ENCODE measurements at regions not wholly inside any gene's neighbourhood (a gene's known extent, or its start where the extent isn't known, plus 50 kb on each side); places are given as distances from the start of the nearest gene placed in this dataset.
A peak's percentile ranks its signal among the peaks of the same experiment; 100 is the strongest.
"Not testable (repeated sequence)": the region's sequence is repeated elsewhere in the genome, so short reads cannot be mapped to it uniquely, and the experiment has no call there.

- DNase-seq = no peak
These were observed 390.9 kb downstream of the SEC14L1 start for GRCh38 chr17:77531641-77532040.

GRCh38 chr17:77533697-77534096, 392.9 kb downstream of the SEC14L1 start:
- DNase-seq = not testable (repeated sequence)

- no peak for DNase-seq
These were observed 393.4 kb downstream of the SEC14L1 start for GRCh38 chr17:77534137-77534536.

GRCh38 chr17:77535435-77535834, 394.7 kb downstream of the SEC14L1 start:
- DNase-seq = no peak

- no peak for DNase-seq
These were observed 395.1 kb downstream of the SEC14L1 start for GRCh38 chr17:77535892-77536291.

GRCh38 chr17:77537566-77537965, 396.8 kb downstream of the SEC14L1 start:
- DNase-seq = no peak

- no peak for DNase-seq
These were observed 399.8 kb downstream of the SEC14L1 start for GRCh38 chr17:77540531-77540930.

- DNase-seq = no peak
These were observed 400.2 kb downstream of the SEC14L1 start for GRCh38 chr17:77540975-77541374.

GRCh38 chr17:77542011-77542410, 401.2 kb downstream of the SEC14L1 start:
- DNase-seq = no peak

- peak; percentile 82 for DNase-seq
These were observed 402.1 kb downstream of the SEC14L1 start for GRCh38 chr17:77542551-77543490.

GRCh38 chr17:77543801-77544200, 403.0 kb downstream of the SEC14L1 start:
- DNase-seq = no peak

GRCh38 chr17:77544347-77545110, 403.8 kb downstream of the SEC14L1 start:
- no peak for DNase-seq

- no peak for DNase-seq
These were observed 406.0 kb downstream of the SEC14L1 start for GRCh38 chr17:77546772-77547241.

- DNase-seq = no peak
These were observed 408.2 kb downstream of the SEC14L1 start for GRCh38 chr17:77548967-77549366.

GRCh38 chr17:77549726-77550366, 408.7 kb upstream of the TNRC6C start:
- DNase-seq = no peak

- no peak for DNase-seq
These were observed 404.9 kb upstream of the TNRC6C start for GRCh38 chr17:77553459-77554066.

GRCh38 chr17:77555121-77555591, 403.3 kb upstream of the TNRC6C start:
- no peak for DNase-seq

- peak; percentile 10 for DNase-seq
These were observed 402.7 kb upstream of the TNRC6C start for GRCh38 chr17:77555741-77556291.

- DNase-seq = no peak
These were observed 402.0 kb upstream of the TNRC6C start for GRCh38 chr17:77556383-77557061.

GRCh38 chr17:77558846-77559626, 399.5 kb upstream of the TNRC6C start:
- no peak for DNase-seq

- DNase-seq = no peak
These were observed 398.1 kb upstream of the TNRC6C start for GRCh38 chr17:77560381-77560780.
